Fibroblast of pulmonary artery (primary cell): ENCODE measurements at regions not wholly inside any gene's neighbourhood (a gene's known extent, or its start where the extent isn't known, plus 50 kb on each side); places are given as distances from the start of the nearest gene placed in this dataset.

Experiments used
- DNase-seq: peaks from one replicate; pipeline ENCODE4 v3.0.0-alpha.2; 2010; ENCODE audit warnings: low read depth
- H3K4me3 ChIP-seq: replicated peaks from 2 replicates; pipeline ENCODE4 v1.5.1; 2011; ENCODE audit warnings: low read depth, mild to moderate bottlenecking, control low read depth, low read length, moderate library complexity
- TF ChIP-seq, protein P1 (sequence below): IDR thresholded peaks from 2 replicates; pipeline ENCODE4 v1.5.1; 2011; ENCODE audit warnings: mild to moderate bottlenecking, control low read depth, low read length, inconsistent platforms; ENCODE audit errors: missing control alignments

DNA sequence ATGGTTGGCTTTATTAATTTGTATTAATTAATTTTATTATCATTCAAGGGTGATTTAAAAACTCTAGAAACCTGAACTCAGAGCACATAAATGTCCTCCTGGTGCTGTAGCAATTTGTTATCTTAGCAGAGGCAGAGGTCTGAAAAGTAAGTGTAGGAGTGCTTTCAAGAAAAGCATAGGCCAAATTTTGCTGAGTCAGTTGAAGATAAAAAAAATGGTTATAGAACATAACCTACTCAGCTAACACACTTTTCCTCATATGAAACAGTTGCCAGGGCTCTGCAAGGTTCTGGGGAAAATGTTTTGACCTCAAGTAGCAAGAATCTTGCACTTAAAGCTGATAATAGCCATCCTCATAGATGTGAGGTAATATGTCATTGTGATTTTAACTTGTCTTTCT is 53.5 kb upstream of the CHODL start:
- TF ChIP-seq, protein P1, sequence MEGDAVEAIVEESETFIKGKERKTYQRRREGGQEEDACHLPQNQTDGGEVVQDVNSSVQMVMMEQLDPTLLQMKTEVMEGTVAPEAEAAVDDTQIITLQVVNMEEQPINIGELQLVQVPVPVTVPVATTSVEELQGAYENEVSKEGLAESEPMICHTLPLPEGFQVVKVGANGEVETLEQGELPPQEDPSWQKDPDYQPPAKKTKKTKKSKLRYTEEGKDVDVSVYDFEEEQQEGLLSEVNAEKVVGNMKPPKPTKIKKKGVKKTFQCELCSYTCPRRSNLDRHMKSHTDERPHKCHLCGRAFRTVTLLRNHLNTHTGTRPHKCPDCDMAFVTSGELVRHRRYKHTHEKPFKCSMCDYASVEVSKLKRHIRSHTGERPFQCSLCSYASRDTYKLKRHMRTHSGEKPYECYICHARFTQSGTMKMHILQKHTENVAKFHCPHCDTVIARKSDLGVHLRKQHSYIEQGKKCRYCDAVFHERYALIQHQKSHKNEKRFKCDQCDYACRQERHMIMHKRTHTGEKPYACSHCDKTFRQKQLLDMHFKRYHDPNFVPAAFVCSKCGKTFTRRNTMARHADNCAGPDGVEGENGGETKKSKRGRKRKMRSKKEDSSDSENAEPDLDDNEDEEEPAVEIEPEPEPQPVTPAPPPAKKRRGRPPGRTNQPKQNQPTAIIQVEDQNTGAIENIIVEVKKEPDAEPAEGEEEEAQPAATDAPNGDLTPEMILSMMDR = no peak
- no peak for DNase-seq
- no peak overlapping the region for H3K4me3 ChIP-seq

DNA sequence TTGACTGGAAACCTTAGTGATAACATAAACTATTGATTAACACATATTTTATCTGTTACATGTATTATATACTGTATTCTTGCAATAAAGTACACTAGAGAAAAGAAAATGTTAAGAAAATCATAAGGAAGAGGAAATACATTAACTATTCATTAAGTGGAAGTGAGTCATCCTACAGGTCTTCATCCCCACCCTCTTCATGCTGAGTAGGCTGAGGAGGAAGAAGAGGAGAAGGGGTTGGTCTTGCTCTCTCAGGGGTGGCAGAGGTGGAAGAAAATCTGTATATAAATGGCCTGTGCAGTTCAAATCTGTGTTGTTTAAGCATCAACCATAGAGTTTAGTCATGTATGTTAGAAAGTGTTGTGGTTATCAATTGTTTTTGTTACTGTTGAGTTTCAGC is 66.1 kb upstream of the CHODL start:
- no peak overlapping the region for H3K4me3 ChIP-seq
- TF ChIP-seq, protein P1 = no peak
- no peak for DNase-seq

DNA sequence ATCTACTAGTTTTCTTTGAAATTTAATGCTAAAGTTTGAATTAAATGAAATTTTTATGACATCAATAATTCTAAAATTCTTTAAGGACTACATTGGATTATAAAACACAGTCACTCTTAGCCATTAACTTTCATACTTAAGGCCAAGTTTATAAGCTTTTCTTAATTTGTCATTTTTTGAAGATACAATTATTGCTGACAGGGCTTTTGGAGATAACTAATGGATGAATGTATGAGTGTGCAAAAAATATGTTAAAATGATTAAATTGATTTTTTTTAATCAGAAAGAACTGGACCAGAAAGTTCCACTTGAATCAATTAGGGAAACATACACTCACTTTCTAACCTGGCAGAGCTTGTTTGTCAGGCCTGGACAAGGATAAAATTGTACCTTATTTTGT is 70.3 kb upstream of the CHODL start:
- H3K4me3 ChIP-seq = no peak overlapping the region
- TF ChIP-seq, protein P1 = no peak

DNA sequence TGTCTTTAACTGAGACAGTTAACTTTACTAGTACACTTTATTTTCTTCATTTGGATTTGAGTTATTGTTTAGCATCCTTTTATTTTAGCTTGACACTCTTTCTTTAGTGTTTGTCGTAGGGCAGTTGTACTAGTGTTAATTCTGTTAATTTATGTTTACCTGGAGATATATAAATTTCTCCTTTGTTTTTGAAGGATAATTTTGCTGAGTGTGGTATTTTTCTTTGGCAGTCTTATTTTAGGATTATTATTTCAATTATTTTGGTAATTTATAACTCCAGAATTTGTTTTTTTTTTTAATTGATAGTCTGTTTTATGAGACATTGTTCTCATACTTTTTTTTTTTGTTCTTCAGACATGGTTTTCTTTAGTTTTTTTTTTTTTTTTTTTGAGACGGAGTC is 73.8 kb upstream of the CHODL start:
- TF ChIP-seq, protein P1 = no peak
- no peak for DNase-seq
- no peak overlapping the region for H3K4me3 ChIP-seq

More for the DNA sequence above, 70.3 kb upstream of the CHODL start:
- no peak for DNase-seq

DNA sequence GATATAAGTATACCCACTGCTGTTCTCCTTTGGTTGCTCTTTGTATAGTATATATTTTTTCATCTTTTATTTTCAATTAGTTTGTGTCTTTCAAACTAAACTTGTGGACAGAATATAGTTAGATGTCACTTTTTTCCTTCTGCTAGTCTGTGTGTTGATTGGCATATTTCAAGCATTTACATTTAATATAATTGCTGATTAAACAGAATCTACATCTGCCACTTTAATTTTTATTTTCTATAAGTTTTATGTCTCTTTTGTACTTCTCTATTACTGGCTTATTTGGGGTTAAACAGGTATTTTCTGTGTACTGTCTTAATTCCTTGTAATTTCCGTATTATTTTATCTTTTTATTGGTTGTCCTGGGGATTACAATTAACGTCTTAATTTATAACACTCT is 74.4 kb upstream of the CHODL start:
- H3K4me3 ChIP-seq = no peak overlapping the region
- TF ChIP-seq, protein P1 = no peak
- no peak for DNase-seq

DNA sequence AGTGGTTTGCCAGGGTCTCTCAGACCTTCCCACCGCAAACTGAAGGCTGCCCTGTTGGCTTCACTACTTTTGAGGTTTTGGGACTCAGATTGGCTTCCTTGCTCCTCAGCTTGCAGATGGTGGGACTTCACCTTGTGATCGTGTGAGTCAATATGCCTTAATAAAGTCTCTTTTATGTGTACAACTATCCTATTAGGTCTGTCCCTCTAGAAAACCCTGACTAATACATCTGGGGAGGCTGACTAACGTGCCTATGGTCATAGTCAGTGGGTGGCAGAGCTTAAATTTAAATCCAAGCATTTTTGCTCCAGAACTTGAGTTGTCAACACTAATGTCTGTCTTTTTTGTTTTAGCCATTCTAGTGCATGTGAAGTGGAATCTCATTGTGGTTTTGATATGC is 76.5 kb upstream of the CHODL start:
- H3K4me3 ChIP-seq = no peak overlapping the region
- no peak for DNase-seq
- TF ChIP-seq, protein P1 = no peak

DNA sequence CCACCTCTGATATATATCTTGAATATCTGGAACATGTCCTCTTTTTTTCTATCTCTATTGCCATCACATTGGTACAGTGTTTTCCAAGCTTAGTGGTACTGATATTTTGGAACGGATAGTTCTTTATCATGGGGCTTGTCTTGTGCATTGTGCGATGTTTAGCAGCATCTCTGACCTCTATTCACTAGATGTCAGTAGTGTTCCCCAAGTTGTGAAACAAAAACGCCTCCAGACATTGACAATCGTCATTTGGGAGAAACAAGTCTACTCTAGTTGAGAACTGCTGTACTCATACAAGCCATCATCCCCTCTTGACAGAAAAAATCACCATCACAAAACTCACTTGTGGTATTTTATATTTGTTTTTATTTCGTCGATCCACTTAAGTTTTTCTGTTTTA is 79.7 kb upstream of the CHODL start:
- TF ChIP-seq, protein P1 = no peak
- H3K4me3 ChIP-seq = no peak overlapping the region

More for the DNA sequence above, 79.7 kb upstream of the CHODL start:
- no peak for DNase-seq
